ENCODE measurements at regions not wholly inside any gene's neighbourhood (a gene's known extent, or its start where the extent isn't known, plus 50 kb on each side); places are given as distances from the start of the nearest gene placed in this dataset.

- in situ Hi-C loops (cut with MboI) (no loop called here), intact Hi-C loops (cut with micrococcal nuclease) (no loop called here)
- ATAC-seq (no peak), DNase-seq (ENCODE audit: extremely low read depth in 1 of 4, low spot score in 3 of 4) (no peak), FAIRE-seq (no peak)
- Histone ChIP-seq H3K36me3 (ENCODE audit: control insufficient read depth, insufficient read depth, low read length) (no peaks in the 10 kb centered on the region), H3K27me3 (ENCODE audit: control insufficient read depth in 2 of 2, insufficient read depth in 2 of 2, low read length in 2 of 2) (no peaks in the 10 kb centered on the region; a peak in 2 of 5 replicates), H3K4me2 (ENCODE audit: insufficient read depth, low read length) (no peak overlapping the region), H3K79me2 (ENCODE audit: control insufficient read depth, insufficient read depth, low read length) (no peaks in the 10 kb centered on the region), H4K20me1 (replicated peaks; ENCODE audit: control insufficient read depth, insufficient read depth, low read length) (no peaks in the 10 kb centered on the region), H3K9ac (ENCODE audit: insufficient read depth in 1 of 2, low read depth in 2 of 2, low read length in 2 of 2) (no peak overlapping the region), H3K9me3 (replicated peaks; ENCODE audit: control insufficient read depth, insufficient read depth, low read depth, low read length) (peaks cover 3% of the 10 kb centered on the region), H3K4me3 (no peak overlapping the region), H2AFZ (ENCODE audit: low read depth, low read length) (no peak overlapping the region), H3K4me1 (replicated peaks in 1 of 2; ENCODE audit: control insufficient read depth in 2 of 2, insufficient read depth in 2 of 2, low read length in 2 of 2) (no peaks in the 10 kb centered on the region), H3K9me1 (ENCODE audit: control insufficient read depth, insufficient read depth, low read length) (no peaks in the 10 kb centered on the region), H3K27ac (ENCODE audit: extremely low read depth, low read depth, low read length) (no peak overlapping the region)
- BruUV-seq (replicated peaks), result no TSS peak
- CTCF ChIA-PET (ENCODE audit: low intra/inter-chr PET ratio), result no interaction called here
- POLR2A ChIA-PET, result no interaction called here
- WGBS (ENCODE audit: insufficient coverage, low coverage, missing lambda C conversion rate), result 0% methylated on average over 2 of the region's 2 CpGs
- TF ChIP-seq KLF1 (tag; IDR thresholded peaks at IDR 0.05) (no peak), CHAMP1 (IDR thresholded peaks at IDR 0.05) (no peak), TFAM (CRISPR knock-in tag; conservative IDR thresholded peaks at IDR 0.05) (no peak), ZNF76 (CRISPR knock-in tag; IDR thresholded peaks at IDR 0.05; ENCODE audit: borderline replicate concordance) (no peak), ZFP1 (CRISPR knock-in tag; IDR thresholded peaks at IDR 0.05) (no peak), ZNF408 (CRISPR knock-in tag; IDR thresholded peaks at IDR 0.05; ENCODE audit: low read depth) (no peak), ZNF197 (CRISPR knock-in tag; IDR thresholded peaks at IDR 0.05; ENCODE audit: low read depth) (no peak), ZNF134 (CRISPR knock-in tag; conservative IDR thresholded peaks at IDR 0.05) (no peak), BCL6 (CRISPR knock-in tag; IDR thresholded peaks at IDR 0.05) (no peak), POLR2H (tag; IDR thresholded peaks at IDR 0.05; ENCODE audit: low read depth) (no peak)
- TF ChIP-seq, protein P1, sequence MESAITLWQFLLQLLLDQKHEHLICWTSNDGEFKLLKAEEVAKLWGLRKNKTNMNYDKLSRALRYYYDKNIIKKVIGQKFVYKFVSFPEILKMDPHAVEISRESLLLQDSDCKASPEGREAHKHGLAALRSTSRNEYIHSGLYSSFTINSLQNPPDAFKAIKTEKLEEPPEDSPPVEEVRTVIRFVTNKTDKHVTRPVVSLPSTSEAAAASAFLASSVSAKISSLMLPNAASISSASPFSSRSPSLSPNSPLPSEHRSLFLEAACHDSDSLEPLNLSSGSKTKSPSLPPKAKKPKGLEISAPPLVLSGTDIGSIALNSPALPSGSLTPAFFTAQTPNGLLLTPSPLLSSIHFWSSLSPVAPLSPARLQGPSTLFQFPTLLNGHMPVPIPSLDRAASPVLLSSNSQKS (CRISPR knock-in tag; IDR thresholded peaks at IDR 0.05), result no peak
Measured at GRCh38 chr5:68928617-68929302, 165.1 kb upstream of the SLC30A5 start.

All from K562 (cell line).